ENCODE measurements at regions not wholly inside any gene's neighbourhood (a gene's known extent, or its start where the extent isn't known, plus 50 kb on each side); places are given as distances from the start of the nearest gene placed in this dataset.

GRCh38 chr5:164941132-164941531, 1435.7 kb downstream of the MAT2B start:
- Histone ChIP-seq H3K4me1 (ENCODE audit: control insufficient read depth in 3 of 3, insufficient read depth in 3 of 3, low read length in 3 of 3) (no peaks in the 10 kb centered on the region), H3K27ac (ENCODE audit: low read depth, low read length) (no peak overlapping the region), H3K27me3 (ENCODE audit: control insufficient read depth in 3 of 3, insufficient read depth in 3 of 3, low read length in 3 of 3) (no peaks in the 10 kb centered on the region), H3K9ac (ENCODE audit: low read depth in 1 of 3, low read length in 3 of 3) (no peak overlapping the region), H3K4me3 (ENCODE audit: low read length in 3 of 3) (no peak overlapping the region), H3K9me3 (ENCODE audit: control insufficient read depth in 3 of 3, low read length in 3 of 3) (no peaks in the 10 kb centered on the region), H3K36me3 (ENCODE audit: control insufficient read depth in 3 of 3, insufficient read depth in 3 of 3, low read length in 3 of 3) (no peaks in the 10 kb centered on the region)

- no peak overlapping the region for H3K9ac ChIP-seq (ENCODE audit: low read depth in 1 of 3, low read length in 3 of 3)
- H3K27me3 ChIP-seq (ENCODE audit: control insufficient read depth in 3 of 3, insufficient read depth in 3 of 3, low read length in 3 of 3): no peaks in the 10 kb centered on the region
- H3K36me3 ChIP-seq (ENCODE audit: control insufficient read depth in 3 of 3, insufficient read depth in 3 of 3, low read length in 3 of 3): no peaks in the 10 kb centered on the region
- no peak overlapping the region for H3K27ac ChIP-seq (ENCODE audit: low read depth, low read length)
- no peaks in the 10 kb centered on the region for H3K4me1 ChIP-seq (ENCODE audit: control insufficient read depth in 3 of 3, insufficient read depth in 3 of 3, low read length in 3 of 3)
- no peaks in the 10 kb centered on the region for H3K9me3 ChIP-seq (ENCODE audit: control insufficient read depth in 3 of 3, low read length in 3 of 3)
- H3K4me3 ChIP-seq (ENCODE audit: low read length in 3 of 3): no peak overlapping the region
These were observed 1445.5 kb downstream of the MAT2B start for GRCh38 chr5:164950927-164951326.

GRCh38 chr5:164951570-164951969, 1446.2 kb downstream of the MAT2B start:
- no peaks in the 10 kb centered on the region for H3K4me1 ChIP-seq (ENCODE audit: control insufficient read depth in 3 of 3, insufficient read depth in 3 of 3, low read length in 3 of 3)
- no peaks in the 10 kb centered on the region for H3K27me3 ChIP-seq (ENCODE audit: control insufficient read depth in 3 of 3, insufficient read depth in 3 of 3, low read length in 3 of 3)
- no peaks in the 10 kb centered on the region for H3K36me3 ChIP-seq (ENCODE audit: control insufficient read depth in 3 of 3, insufficient read depth in 3 of 3, low read length in 3 of 3)
- no peak overlapping the region for H3K9ac ChIP-seq (ENCODE audit: low read depth in 1 of 3, low read length in 3 of 3)
- H3K4me3 ChIP-seq (ENCODE audit: low read length in 3 of 3): no peak overlapping the region
- H3K27ac ChIP-seq (ENCODE audit: low read depth, low read length): no peak overlapping the region
- H3K9me3 ChIP-seq (ENCODE audit: control insufficient read depth in 3 of 3, low read length in 3 of 3): no peaks in the 10 kb centered on the region

- Histone ChIP-seq H3K36me3 (ENCODE audit: control insufficient read depth in 3 of 3, insufficient read depth in 3 of 3, low read length in 3 of 3) (no peaks in the 10 kb centered on the region), H3K4me3 (ENCODE audit: low read length in 3 of 3) (no peak overlapping the region), H3K4me1 (ENCODE audit: control insufficient read depth in 3 of 3, insufficient read depth in 3 of 3, low read length in 3 of 3) (no peaks in the 10 kb centered on the region), H3K9me3 (ENCODE audit: control insufficient read depth in 3 of 3, low read length in 3 of 3) (no peaks in the 10 kb centered on the region), H3K9ac (ENCODE audit: low read depth in 1 of 3, low read length in 3 of 3) (no peak overlapping the region), H3K27ac (ENCODE audit: low read depth, low read length) (no peak overlapping the region), H3K27me3 (ENCODE audit: control insufficient read depth in 3 of 3, insufficient read depth in 3 of 3, low read length in 3 of 3) (no peaks in the 10 kb centered on the region)
These were observed 1453.3 kb downstream of the MAT2B start for GRCh38 chr5:164958688-164959087.

GRCh38 chr5:164959761-164960160, 1454.3 kb downstream of the MAT2B start:
- Histone ChIP-seq H3K36me3 (ENCODE audit: control insufficient read depth in 3 of 3, insufficient read depth in 3 of 3, low read length in 3 of 3) (no peaks in the 10 kb centered on the region), H3K9me3 (ENCODE audit: control insufficient read depth in 3 of 3, low read length in 3 of 3) (no peaks in the 10 kb centered on the region), H3K4me1 (ENCODE audit: control insufficient read depth in 3 of 3, insufficient read depth in 3 of 3, low read length in 3 of 3) (no peaks in the 10 kb centered on the region), H3K4me3 (ENCODE audit: low read length in 3 of 3) (no peak overlapping the region), H3K9ac (ENCODE audit: low read depth in 1 of 3, low read length in 3 of 3) (no peak overlapping the region), H3K27ac (ENCODE audit: low read depth, low read length) (no peak overlapping the region), H3K27me3 (ENCODE audit: control insufficient read depth in 3 of 3, insufficient read depth in 3 of 3, low read length in 3 of 3) (no peaks in the 10 kb centered on the region)

GRCh38 chr5:164962329-164962961, 1457.0 kb downstream of the MAT2B start:
- Histone ChIP-seq H3K9me3 (ENCODE audit: control insufficient read depth in 3 of 3, low read length in 3 of 3) (no peaks in the 10 kb centered on the region), H3K4me3 (ENCODE audit: low read length in 3 of 3) (no peak overlapping the region), H3K9ac (ENCODE audit: low read depth in 1 of 3, low read length in 3 of 3) (no peak overlapping the region), H3K36me3 (ENCODE audit: control insufficient read depth in 3 of 3, insufficient read depth in 3 of 3, low read length in 3 of 3) (no peaks in the 10 kb centered on the region), H3K27me3 (ENCODE audit: control insufficient read depth in 3 of 3, insufficient read depth in 3 of 3, low read length in 3 of 3) (no peaks in the 10 kb centered on the region), H3K4me1 (ENCODE audit: control insufficient read depth in 3 of 3, insufficient read depth in 3 of 3, low read length in 3 of 3) (no peaks in the 10 kb centered on the region), H3K27ac (ENCODE audit: low read depth, low read length) (no peak overlapping the region)

GRCh38 chr5:164966611-164967010, 1461.2 kb downstream of the MAT2B start:
- Histone ChIP-seq H3K4me3 (ENCODE audit: low read length in 3 of 3) (no peak overlapping the region), H3K9ac (ENCODE audit: low read depth in 1 of 3, low read length in 3 of 3) (no peak overlapping the region), H3K27ac (ENCODE audit: low read depth, low read length) (no peak overlapping the region), H3K36me3 (ENCODE audit: control insufficient read depth in 3 of 3, insufficient read depth in 3 of 3, low read length in 3 of 3) (no peaks in the 10 kb centered on the region), H3K4me1 (ENCODE audit: control insufficient read depth in 3 of 3, insufficient read depth in 3 of 3, low read length in 3 of 3) (no peaks in the 10 kb centered on the region), H3K27me3 (ENCODE audit: control insufficient read depth in 3 of 3, insufficient read depth in 3 of 3, low read length in 3 of 3) (no peaks in the 10 kb centered on the region), H3K9me3 (ENCODE audit: control insufficient read depth in 3 of 3, low read length in 3 of 3) (no peaks in the 10 kb centered on the region)

- Histone ChIP-seq H3K4me1 (ENCODE audit: control insufficient read depth in 3 of 3, insufficient read depth in 3 of 3, low read length in 3 of 3) (no peaks in the 10 kb centered on the region), H3K9ac (ENCODE audit: low read depth in 1 of 3, low read length in 3 of 3) (no peak overlapping the region), H3K36me3 (ENCODE audit: control insufficient read depth in 3 of 3, insufficient read depth in 3 of 3, low read length in 3 of 3) (no peaks in the 10 kb centered on the region), H3K27ac (ENCODE audit: low read depth, low read length) (no peak overlapping the region), H3K27me3 (ENCODE audit: control insufficient read depth in 3 of 3, insufficient read depth in 3 of 3, low read length in 3 of 3) (no peaks in the 10 kb centered on the region), H3K4me3 (ENCODE audit: low read length in 3 of 3) (no peak overlapping the region), H3K9me3 (ENCODE audit: control insufficient read depth in 3 of 3, low read length in 3 of 3) (no peaks in the 10 kb centered on the region)
These were observed 1461.9 kb downstream of the MAT2B start for GRCh38 chr5:164967354-164967753.

GRCh38 chr5:164972973-164973372, 1467.6 kb downstream of the MAT2B start:
- H3K9me3 ChIP-seq (ENCODE audit: control insufficient read depth in 3 of 3, low read length in 3 of 3): peaks cover 0 to 2% (median 2%) of the 10 kb centered on the region in 3 donors

GRCh38 chr5:164975986-164976385, 1470.6 kb downstream of the MAT2B start:
- Histone ChIP-seq H3K36me3 (ENCODE audit: control insufficient read depth in 3 of 3, insufficient read depth in 3 of 3, low read length in 3 of 3) (no peaks in the 10 kb centered on the region), H3K27me3 (ENCODE audit: control insufficient read depth in 3 of 3, insufficient read depth in 3 of 3, low read length in 3 of 3) (no peaks in the 10 kb centered on the region), H3K9me3 (ENCODE audit: control insufficient read depth in 3 of 3, low read length in 3 of 3) (peaks cover 0 to 2% (median 2%) of the 10 kb centered on the region in 3 donors), H3K9ac (ENCODE audit: low read depth in 1 of 3, low read length in 3 of 3) (no peak overlapping the region), H3K4me1 (ENCODE audit: control insufficient read depth in 3 of 3, insufficient read depth in 3 of 3, low read length in 3 of 3) (no peaks in the 10 kb centered on the region), H3K4me3 (ENCODE audit: low read length in 3 of 3) (no peak overlapping the region), H3K27ac (ENCODE audit: low read depth, low read length) (no peak overlapping the region)

More at GRCh38 chr5:164972973-164973372, 1467.6 kb downstream of the MAT2B start:
- Histone ChIP-seq H3K27ac (ENCODE audit: low read depth, low read length) (no peak overlapping the region), H3K4me3 (ENCODE audit: low read length in 3 of 3) (no peak overlapping the region), H3K27me3 (ENCODE audit: control insufficient read depth in 3 of 3, insufficient read depth in 3 of 3, low read length in 3 of 3) (no peaks in the 10 kb centered on the region), H3K9ac (ENCODE audit: low read depth in 1 of 3, low read length in 3 of 3) (no peak overlapping the region), H3K36me3 (ENCODE audit: control insufficient read depth in 3 of 3, insufficient read depth in 3 of 3, low read length in 3 of 3) (no peaks in the 10 kb centered on the region), H3K4me1 (ENCODE audit: control insufficient read depth in 3 of 3, insufficient read depth in 3 of 3, low read length in 3 of 3) (no peaks in the 10 kb centered on the region)

All from skeletal muscle tissue (tissue), 3 donors.